SK-N-SH (cell line): ENCODE measurements at regions not wholly inside any gene's neighbourhood (a gene's known extent, or its start where the extent isn't known, plus 50 kb on each side); places are given as distances from the start of the nearest gene placed in this dataset.

Experiments
- CTCF ChIA-PET: fragments of 300-600, 350-600 bp; formaldehyde crosslinking; extraction: SDS; loops from one replicate; lab custom pipeline; 2021; lab: Yijun Ruan, JAX
- POLR2A ChIA-PET: fragments of 350-600 bp; sonication (Branson Sonifier 250); formaldehyde crosslinking; extraction: SDS; loops from one replicate; lab custom pipeline; 2020; ENCODE audit warnings: antibody characterized with exemption, inconsistent platforms; lab: Yijun Ruan, JAX
- DNase-seq: peaks from one replicate; pipeline ENCODE4 v3.0.0; 2012
- H2AFZ ChIP-seq: fragments of 200-600 bp; sonication (generic); 2 replicates; pipeline ENCODE4 v1.8.1; 2016; ENCODE audit warnings: antibody characterized with exemption, mild to moderate bottlenecking, low read depth
- H3F3A ChIP-seq: fragments of 200-600 bp; sonication (generic); replicated peaks from 2 replicates; pipeline ENCODE3; 2016; ENCODE audit warnings: antibody characterized with exemption, mild to moderate bottlenecking; ENCODE audit not compliant: insufficient read depth
- H3K27ac ChIP-seq, 2 experiments: fragments of 200-500 bp in 1 of 2; fragments of 200-600 bp in 1 of 2; sonication (Bioruptor generic) in 1 of 2; sonication (generic), shearing (Covaris generic) in 1 of 2; 2 replicates each; pipeline versions ENCODE4 v1.5.1 to v1.6.1; 2014 to 2016; ENCODE audit warnings: low read depth in 2 of 2, inconsistent platforms in 1 of 2, low read length in 1 of 2, mild to moderate bottlenecking in 1 of 2, mixed read lengths in 1 of 2
- H3K27me3 ChIP-seq: fragments of 200-600 bp; sonication (generic), shearing (Covaris generic); 2 replicates; pipeline ENCODE4 v1.6.1; 2016; ENCODE audit warnings: mixed run types; ENCODE audit not compliant: insufficient read depth
- H3K36me3 ChIP-seq, 2 experiments: fragments of 200-500 bp in 1 of 2; fragments of 200-600 bp in 1 of 2; sonication (Bioruptor generic) in 1 of 2; sonication (generic) in 1 of 2; replicated peaks in 1 of 2; 2 replicates each; pipeline versions ENCODE3 to v1.5.1; 2014 to 2016; ENCODE audit warnings: low read length in 1 of 2, mild to moderate bottlenecking in 1 of 2; ENCODE audit not compliant: insufficient read depth in 2 of 2, control insufficient read depth in 1 of 2
- H3K4me1 ChIP-seq, 2 experiments: fragments of 200-500 bp in 1 of 2; fragments of 200-600 bp in 1 of 2; sonication (Bioruptor generic) in 1 of 2; sonication (generic), shearing (Covaris generic) in 1 of 2; 2 replicates each; pipeline versions ENCODE4 v1.5.1 to v1.6.1; 2014 to 2016; ENCODE audit warnings: low read depth in 1 of 2, low read length in 1 of 2, mixed run types in 1 of 2; ENCODE audit not compliant: insufficient read depth in 2 of 2, control insufficient read depth in 1 of 2
- H3K4me2 ChIP-seq: fragments of 200-600 bp; sonication (generic), shearing (Covaris generic); 2 replicates; pipeline ENCODE4 v1.6.1; 2017; ENCODE audit warnings: mixed run types
- H3K4me3 ChIP-seq, 2 experiments: fragments of 200-500 bp in 1 of 2; fragments of 200-600 bp in 1 of 2; sonication (Bioruptor generic) in 1 of 2; sonication (generic), shearing (Covaris generic) in 1 of 2; 2 replicates each; pipeline versions ENCODE4 v1.5.1 to v1.8.1; 2014 to 2016; ENCODE audit warnings: low read depth in 2 of 2, inconsistent platforms in 1 of 2, low read length in 1 of 2, mild to moderate bottlenecking in 1 of 2, mixed read lengths in 1 of 2, moderate library complexity in 1 of 2
- H3K79me2 ChIP-seq: fragments of 200-600 bp; sonication (generic); 2 replicates; pipeline ENCODE4 v1.8.1; 2017; ENCODE audit warnings: mild to moderate bottlenecking; ENCODE audit not compliant: insufficient read depth
- H3K9ac ChIP-seq: fragments of 200-600 bp; sonication (generic); 2 replicates; pipeline ENCODE4 v1.6.1; 2017; ENCODE audit warnings: mixed run types
- H3K9me2 ChIP-seq: fragments of 200-600 bp; sonication (generic); 2 replicates; pipeline ENCODE4 v1.6.1; 2017; ENCODE audit warnings: mixed run types
- H3K9me3 ChIP-seq: fragments of 200-600 bp; sonication (generic); 2 replicates; pipeline ENCODE4 v1.6.1; 2017; ENCODE audit warnings: mixed run types, mild to moderate bottlenecking, moderate library complexity
- H4K20me1 ChIP-seq: fragments of 200-600 bp; sonication (generic); 2 replicates; pipeline ENCODE4 v1.6.1; 2017; ENCODE audit warnings: mild to moderate bottlenecking, mixed run types; ENCODE audit not compliant: insufficient read depth
- CHD2 ChIP-seq: fragments of 150-350 bp; IDR thresholded peaks from 2 replicates; pipeline ENCODE4 v1.6.1; 2018; ENCODE audit warnings: low read length; ENCODE audit not compliant: partially characterized antibody
- EP300 ChIP-seq, 2 experiments: IDR thresholded peaks; 2 replicates each; pipeline versions ENCODE4 v1.4.0 to v1.6.1; 2012; ENCODE audit warnings: borderline replicate concordance in 1 of 2, low read depth in 1 of 2, low read length in 1 of 2
- FOSL2 ChIP-seq: IDR thresholded peaks from 2 replicates; pipeline ENCODE4 v1.4.0; 2012; ENCODE audit warnings: low read depth, mild to moderate bottlenecking, moderate library complexity, borderline replicate concordance
- FOXJ3 ChIP-seq: sonication (generic); formaldehyde crosslinking; IDR thresholded peaks from 2 replicates; pipeline ENCODE4 v1.5.1; 2020; ENCODE audit warnings: mild to moderate bottlenecking, missing genetic modification reagents
- GABPA ChIP-seq: IDR thresholded peaks from 2 replicates; pipeline ENCODE4 v1.4.0; 2012; ENCODE audit warnings: low read depth, mild to moderate bottlenecking
- MEF2A ChIP-seq: IDR thresholded peaks from 2 replicates; pipeline ENCODE4 v1.4.0; 2012; ENCODE audit warnings: low read depth, borderline replicate concordance
- NFIC ChIP-seq: IDR thresholded peaks from 2 replicates; pipeline ENCODE4 v1.4.0; 2012; ENCODE audit warnings: borderline replicate concordance
- POLR2AphosphoS5 ChIP-seq: IDR thresholded peaks from 2 replicates; pipeline ENCODE4 v1.6.1; 2012; ENCODE audit warnings: low read depth, low read length
- RAD21 ChIP-seq: IDR thresholded peaks from 2 replicates; pipeline ENCODE4 v1.6.1; 2012; ENCODE audit warnings: mild to moderate bottlenecking, low read length
- RCOR1 ChIP-seq: fragments of 150-350 bp; IDR thresholded peaks from 2 replicates; pipeline ENCODE4 v1.6.1; 2017; ENCODE audit warnings: antibody characterized with exemption, low read length
- RFX5 ChIP-seq: IDR thresholded peaks from 2 replicates; pipeline ENCODE4 v1.6.1; 2012; ENCODE audit warnings: mild to moderate bottlenecking, improper control_type of control experiment, low read length
- SMC3 ChIP-seq: IDR thresholded peaks from 2 replicates; pipeline ENCODE4 v1.6.1; 2012; ENCODE audit warnings: low read depth, low read length, improper control_type of control experiment
- TAF1 ChIP-seq: IDR thresholded peaks from 2 replicates; pipeline ENCODE4 v1.6.1; 2012; ENCODE audit warnings: low read depth, mild to moderate bottlenecking, low read length, moderate library complexity, borderline replicate concordance
- TEAD4 ChIP-seq: IDR thresholded peaks from 2 replicates; pipeline ENCODE4 v1.4.0; 2012; ENCODE audit warnings: mild to moderate bottlenecking, borderline replicate concordance; ENCODE audit not compliant: insufficient read depth
- YY1 ChIP-seq: IDR thresholded peaks from 2 replicates; pipeline ENCODE4 v1.4.0; 2012; ENCODE audit warnings: low read depth, mild to moderate bottlenecking
- WGBS: methylation state at CpG from one replicate; pipeline ENCODE4 v1.1.6; 2017; ENCODE audit warnings: low lambda C conversion rate; 5-methylcytosine and 5-hydroxymethylcytosine counted together
- TF ChIP-seq, protein P1 (sequence below): IDR thresholded peaks from 2 replicates; pipeline ENCODE4; 2012
- TF ChIP-seq, protein P2 (sequence below): IDR thresholded peaks from 2 replicates; pipeline ENCODE4 v1.4.0; 2012; ENCODE audit warnings: low read depth, borderline replicate concordance
- TF ChIP-seq, protein P3 (sequence below): fragments of 200-600 bp; sonication (generic); IDR thresholded peaks from 2 replicates; pipeline ENCODE4 v1.6.1; 2017; ENCODE audit warnings: antibody characterized with exemption, mild to moderate bottlenecking, moderate library complexity
- TF ChIP-seq, protein P4 (sequence below): IDR thresholded peaks from 2 replicates; pipeline ENCODE4 v1.4.0; 2012; ENCODE audit warnings: low read depth, borderline replicate concordance
- TF ChIP-seq, protein P5 (sequence below): fragments of 150-350 bp; IDR thresholded peaks from 2 replicates; pipeline ENCODE4 v1.6.1; 2016; ENCODE audit warnings: mild to moderate bottlenecking, low read depth, low read length

DNA sequence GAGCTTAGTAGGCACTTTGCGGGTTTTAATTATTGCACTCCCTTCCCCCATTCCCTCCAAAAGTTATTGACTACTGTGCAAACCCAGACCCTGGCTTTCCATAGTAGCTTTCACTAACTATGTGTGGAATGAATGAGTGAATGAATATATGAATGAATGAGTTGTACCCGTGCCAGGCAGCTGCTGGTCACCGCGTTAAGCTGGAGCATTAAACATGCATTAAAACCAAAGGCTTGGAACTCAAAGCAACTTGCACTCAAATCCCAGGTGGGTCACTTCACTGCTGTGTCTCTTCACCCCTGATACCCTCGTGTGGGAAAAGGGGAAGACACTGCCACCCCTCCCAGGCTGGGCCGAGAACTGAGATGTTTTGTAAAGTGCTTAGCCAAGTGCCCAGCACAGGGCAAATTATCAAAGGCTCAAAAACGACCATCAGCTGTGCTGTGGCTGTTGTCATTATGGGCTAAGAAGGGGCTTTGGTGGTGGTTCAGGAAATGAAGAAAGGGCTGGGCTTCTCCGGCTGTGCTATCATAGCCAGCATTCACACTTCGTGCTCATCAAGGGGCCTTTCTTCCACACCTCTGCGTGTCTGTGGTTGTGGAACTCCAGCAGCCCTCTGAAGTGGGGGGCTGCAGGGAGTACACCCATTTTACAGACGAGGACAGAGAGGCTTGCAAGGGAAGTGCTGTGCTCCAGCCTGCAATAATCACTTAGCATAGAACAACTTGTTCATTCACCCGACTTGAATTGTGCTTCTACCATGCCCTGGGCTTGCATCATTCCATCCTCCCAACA, 60.2 kb upstream of the STX16 start:
- H4K20me1 ChIP-seq, result no peaks in the 10 kb centered on the region
- no peak for DNase-seq
- no peaks in the 10 kb centered on the region for H3K36me3 ChIP-seq
- H3K4me3 ChIP-seq, result no peak overlapping the region
- H3K9me3 ChIP-seq, result no peaks in the 10 kb centered on the region
- ChIA-PET POLR2A (no interaction called here), CTCF (no interaction called here)
- no peak overlapping the region for H2AFZ ChIP-seq
- H3K9me2 ChIP-seq, result no peaks in the 10 kb centered on the region
- H3K9ac ChIP-seq, result no peak overlapping the region
- no peaks in the 10 kb centered on the region for H3F3A ChIP-seq
- TF ChIP-seq NFIC (no peak), TAF1 (no peak), FOSL2 (no peak), FOXJ3 (no peak), RFX5 (no peak), POLR2AphosphoS5 (no peak), RAD21 (no peak), TEAD4 (no peak), EP300 (IDR thresholded peaks at IDR 0.05; ENCODE audit: borderline replicate concordance in 1 of 2, low read depth in 1 of 2, low read length in 1 of 2) (no peak), CHD2 (no peak), GABPA (no peak), MEF2A (no peak), SMC3 (no peak), RCOR1 (no peak), YY1 (no peak)
- TF ChIP-seq, protein P1, sequence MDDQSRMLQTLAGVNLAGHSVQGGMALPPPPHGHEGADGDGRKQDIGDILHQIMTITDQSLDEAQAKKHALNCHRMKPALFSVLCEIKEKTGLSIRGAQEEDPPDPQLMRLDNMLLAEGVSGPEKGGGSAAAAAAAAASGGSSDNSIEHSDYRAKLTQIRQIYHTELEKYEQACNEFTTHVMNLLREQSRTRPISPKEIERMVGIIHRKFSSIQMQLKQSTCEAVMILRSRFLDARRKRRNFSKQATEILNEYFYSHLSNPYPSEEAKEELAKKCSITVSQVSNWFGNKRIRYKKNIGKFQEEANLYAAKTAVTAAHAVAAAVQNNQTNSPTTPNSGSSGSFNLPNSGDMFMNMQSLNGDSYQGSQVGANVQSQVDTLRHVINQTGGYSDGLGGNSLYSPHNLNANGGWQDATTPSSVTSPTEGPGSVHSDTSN, result no peak
- TF ChIP-seq, protein P2, sequence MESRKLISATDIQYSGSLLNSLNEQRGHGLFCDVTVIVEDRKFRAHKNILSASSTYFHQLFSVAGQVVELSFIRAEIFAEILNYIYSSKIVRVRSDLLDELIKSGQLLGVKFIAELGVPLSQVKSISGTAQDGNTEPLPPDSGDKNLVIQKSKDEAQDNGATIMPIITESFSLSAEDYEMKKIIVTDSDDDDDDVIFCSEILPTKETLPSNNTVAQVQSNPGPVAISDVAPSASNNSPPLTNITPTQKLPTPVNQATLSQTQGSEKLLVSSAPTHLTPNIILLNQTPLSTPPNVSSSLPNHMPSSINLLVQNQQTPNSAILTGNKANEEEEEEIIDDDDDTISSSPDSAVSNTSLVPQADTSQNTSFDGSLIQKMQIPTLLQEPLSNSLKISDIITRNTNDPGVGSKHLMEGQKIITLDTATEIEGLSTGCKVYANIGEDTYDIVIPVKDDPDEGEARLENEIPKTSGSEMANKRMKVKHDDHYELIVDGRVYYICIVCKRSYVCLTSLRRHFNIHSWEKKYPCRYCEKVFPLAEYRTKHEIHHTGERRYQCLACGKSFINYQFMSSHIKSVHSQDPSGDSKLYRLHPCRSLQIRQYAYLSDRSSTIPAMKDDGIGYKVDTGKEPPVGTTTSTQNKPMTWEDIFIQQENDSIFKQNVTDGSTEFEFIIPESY, result no peak
- TF ChIP-seq, protein P3, sequence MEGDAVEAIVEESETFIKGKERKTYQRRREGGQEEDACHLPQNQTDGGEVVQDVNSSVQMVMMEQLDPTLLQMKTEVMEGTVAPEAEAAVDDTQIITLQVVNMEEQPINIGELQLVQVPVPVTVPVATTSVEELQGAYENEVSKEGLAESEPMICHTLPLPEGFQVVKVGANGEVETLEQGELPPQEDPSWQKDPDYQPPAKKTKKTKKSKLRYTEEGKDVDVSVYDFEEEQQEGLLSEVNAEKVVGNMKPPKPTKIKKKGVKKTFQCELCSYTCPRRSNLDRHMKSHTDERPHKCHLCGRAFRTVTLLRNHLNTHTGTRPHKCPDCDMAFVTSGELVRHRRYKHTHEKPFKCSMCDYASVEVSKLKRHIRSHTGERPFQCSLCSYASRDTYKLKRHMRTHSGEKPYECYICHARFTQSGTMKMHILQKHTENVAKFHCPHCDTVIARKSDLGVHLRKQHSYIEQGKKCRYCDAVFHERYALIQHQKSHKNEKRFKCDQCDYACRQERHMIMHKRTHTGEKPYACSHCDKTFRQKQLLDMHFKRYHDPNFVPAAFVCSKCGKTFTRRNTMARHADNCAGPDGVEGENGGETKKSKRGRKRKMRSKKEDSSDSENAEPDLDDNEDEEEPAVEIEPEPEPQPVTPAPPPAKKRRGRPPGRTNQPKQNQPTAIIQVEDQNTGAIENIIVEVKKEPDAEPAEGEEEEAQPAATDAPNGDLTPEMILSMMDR, result no peak
- TF ChIP-seq, protein P4, sequence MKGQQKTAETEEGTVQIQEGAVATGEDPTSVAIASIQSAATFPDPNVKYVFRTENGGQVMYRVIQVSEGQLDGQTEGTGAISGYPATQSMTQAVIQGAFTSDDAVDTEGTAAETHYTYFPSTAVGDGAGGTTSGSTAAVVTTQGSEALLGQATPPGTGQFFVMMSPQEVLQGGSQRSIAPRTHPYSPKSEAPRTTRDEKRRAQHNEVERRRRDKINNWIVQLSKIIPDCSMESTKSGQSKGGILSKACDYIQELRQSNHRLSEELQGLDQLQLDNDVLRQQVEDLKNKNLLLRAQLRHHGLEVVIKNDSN, result no peak
- TF ChIP-seq, protein P5, sequence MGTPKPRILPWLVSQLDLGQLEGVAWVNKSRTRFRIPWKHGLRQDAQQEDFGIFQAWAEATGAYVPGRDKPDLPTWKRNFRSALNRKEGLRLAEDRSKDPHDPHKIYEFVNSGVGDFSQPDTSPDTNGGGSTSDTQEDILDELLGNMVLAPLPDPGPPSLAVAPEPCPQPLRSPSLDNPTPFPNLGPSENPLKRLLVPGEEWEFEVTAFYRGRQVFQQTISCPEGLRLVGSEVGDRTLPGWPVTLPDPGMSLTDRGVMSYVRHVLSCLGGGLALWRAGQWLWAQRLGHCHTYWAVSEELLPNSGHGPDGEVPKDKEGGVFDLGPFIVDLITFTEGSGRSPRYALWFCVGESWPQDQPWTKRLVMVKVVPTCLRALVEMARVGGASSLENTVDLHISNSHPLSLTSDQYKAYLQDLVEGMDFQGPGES, result no peak
- no peaks in the 10 kb centered on the region for H3K79me2 ChIP-seq
- peaks cover 0 to 3% of the 10 kb centered on the region in 2 experiments; a peak in 1 of 4 replicates for H3K4me1 ChIP-seq
- H3K27me3 ChIP-seq, result no peaks in the 10 kb centered on the region
- no peak overlapping the region for H3K4me2 ChIP-seq
- WGBS, result 62% methylated on average over 12 of the region's 12 CpGs
- no peak overlapping the region for H3K27ac ChIP-seq
